ENCODE measurements at regions not wholly inside any gene's neighbourhood (a gene's known extent, or its start where the extent isn't known, plus 50 kb on each side); places are given as distances from the start of the nearest gene placed in this dataset.

DNA sequence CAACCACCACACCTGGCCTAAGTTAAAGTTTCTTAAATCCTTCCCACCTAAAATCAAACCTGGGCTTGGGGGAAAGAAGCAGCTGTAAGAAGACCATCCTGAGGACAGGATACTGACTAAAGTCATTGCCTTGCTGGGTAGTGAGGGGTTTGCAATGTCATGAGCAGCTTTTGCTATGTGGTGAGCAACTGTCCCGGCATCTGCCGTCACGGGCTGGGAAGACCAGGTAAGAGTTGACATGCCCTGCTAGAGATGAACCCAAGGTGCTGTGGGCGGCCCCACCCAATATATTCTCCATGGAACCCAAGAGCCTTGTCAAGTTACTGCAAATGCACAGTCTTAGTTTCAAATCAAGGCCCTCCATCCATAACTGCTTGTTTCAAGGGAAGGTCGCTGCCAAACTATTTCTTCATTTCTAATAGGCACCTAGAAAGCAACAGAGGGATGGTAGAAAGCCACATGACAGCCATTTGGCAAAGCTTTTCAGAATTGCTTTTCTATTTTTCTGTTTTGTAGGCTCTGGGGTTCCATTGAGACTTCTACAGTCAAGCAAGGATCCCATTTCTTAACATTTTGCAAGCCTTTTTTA lies 357.8 kb upstream of the JARID2 start:
- Histone ChIP-seq H3K9me3 (replicated peaks; ENCODE audit: insufficient read depth, low read length) (no peaks in the 10 kb centered on the region), H3K4me3 (ENCODE audit: low read length) (no peak overlapping the region), H3K9me2 (replicated peaks; ENCODE audit: insufficient read depth, low read length) (no peaks in the 10 kb centered on the region), H3K27me3 (replicated peaks; ENCODE audit: insufficient read depth, low read length) (no peaks in the 10 kb centered on the region), H3K79me2 (ENCODE audit: low read length) (no peaks in the 10 kb centered on the region), H2AFZ (ENCODE audit: low read length) (no peak overlapping the region), H3K9ac (ENCODE audit: low read length) (no peak overlapping the region), H3K36me3 (replicated peaks; ENCODE audit: insufficient read depth, low read length) (no peaks in the 10 kb centered on the region), H3K4me1 (ENCODE audit: low read length) (no peaks in the 10 kb centered on the region), H3F3A (ENCODE audit: insufficient read depth, low read length) (no peaks in the 10 kb centered on the region), H3K27ac (ENCODE audit: low read length) (no peak overlapping the region), H4K20me1 (ENCODE audit: insufficient read depth, low read length) (no peaks in the 10 kb centered on the region), H3K4me2 (ENCODE audit: low read depth, low read length) (no peak overlapping the region)
- TF ChIP-seq, protein P1, sequence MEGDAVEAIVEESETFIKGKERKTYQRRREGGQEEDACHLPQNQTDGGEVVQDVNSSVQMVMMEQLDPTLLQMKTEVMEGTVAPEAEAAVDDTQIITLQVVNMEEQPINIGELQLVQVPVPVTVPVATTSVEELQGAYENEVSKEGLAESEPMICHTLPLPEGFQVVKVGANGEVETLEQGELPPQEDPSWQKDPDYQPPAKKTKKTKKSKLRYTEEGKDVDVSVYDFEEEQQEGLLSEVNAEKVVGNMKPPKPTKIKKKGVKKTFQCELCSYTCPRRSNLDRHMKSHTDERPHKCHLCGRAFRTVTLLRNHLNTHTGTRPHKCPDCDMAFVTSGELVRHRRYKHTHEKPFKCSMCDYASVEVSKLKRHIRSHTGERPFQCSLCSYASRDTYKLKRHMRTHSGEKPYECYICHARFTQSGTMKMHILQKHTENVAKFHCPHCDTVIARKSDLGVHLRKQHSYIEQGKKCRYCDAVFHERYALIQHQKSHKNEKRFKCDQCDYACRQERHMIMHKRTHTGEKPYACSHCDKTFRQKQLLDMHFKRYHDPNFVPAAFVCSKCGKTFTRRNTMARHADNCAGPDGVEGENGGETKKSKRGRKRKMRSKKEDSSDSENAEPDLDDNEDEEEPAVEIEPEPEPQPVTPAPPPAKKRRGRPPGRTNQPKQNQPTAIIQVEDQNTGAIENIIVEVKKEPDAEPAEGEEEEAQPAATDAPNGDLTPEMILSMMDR (IDR thresholded peaks at IDR 0.05; ENCODE audit: low read length): no peak
- TF ChIP-seq EZH2 (optimal IDR thresholded peaks at IDR 0.05; ENCODE audit: low read depth, low read length): no peak
- TF ChIP-seq EZH2phosphoT487 (IDR thresholded peaks at IDR 0.05; ENCODE audit: low read length): no peak
- DNase-seq: no peak

DNA sequence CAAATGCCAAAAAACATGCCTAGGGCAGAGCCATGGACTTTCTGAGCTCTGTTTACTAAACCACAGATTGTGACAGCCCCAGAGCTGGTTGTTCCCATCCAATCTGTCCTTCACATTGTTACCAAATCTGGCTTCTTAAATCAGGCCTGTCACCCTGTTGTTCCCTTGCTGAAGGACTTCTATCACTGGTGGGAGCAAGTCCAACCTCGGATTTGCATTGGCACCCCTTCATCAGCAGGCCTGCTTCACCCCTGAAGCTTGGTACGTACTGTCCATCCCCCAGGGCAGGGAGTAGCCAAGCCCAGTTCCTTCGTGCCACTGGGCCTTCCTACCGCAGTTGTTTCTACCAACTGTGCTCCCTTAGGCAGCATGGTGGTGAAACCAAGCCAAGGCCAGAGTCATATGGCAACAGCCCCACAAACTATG lies 357.3 kb upstream of the JARID2 start:
- Histone ChIP-seq H3K27ac (ENCODE audit: low read length) (no peak overlapping the region), H3F3A (ENCODE audit: insufficient read depth, low read length) (no peaks in the 10 kb centered on the region), H3K4me3 (ENCODE audit: low read length) (no peak overlapping the region), H3K9me2 (replicated peaks; ENCODE audit: insufficient read depth, low read length) (no peaks in the 10 kb centered on the region), H3K27me3 (replicated peaks; ENCODE audit: insufficient read depth, low read length) (no peaks in the 10 kb centered on the region), H3K9me3 (replicated peaks; ENCODE audit: insufficient read depth, low read length) (no peaks in the 10 kb centered on the region), H3K79me2 (ENCODE audit: low read length) (no peaks in the 10 kb centered on the region), H4K20me1 (ENCODE audit: insufficient read depth, low read length) (no peaks in the 10 kb centered on the region), H3K36me3 (replicated peaks; ENCODE audit: insufficient read depth, low read length) (no peaks in the 10 kb centered on the region), H3K4me1 (ENCODE audit: low read length) (no peaks in the 10 kb centered on the region), H2AFZ (ENCODE audit: low read length) (no peak overlapping the region), H3K4me2 (ENCODE audit: low read depth, low read length) (no peak overlapping the region), H3K9ac (ENCODE audit: low read length) (no peak overlapping the region)
- TF ChIP-seq EZH2phosphoT487 (IDR thresholded peaks at IDR 0.05; ENCODE audit: low read length): no peak
- TF ChIP-seq EZH2 (optimal IDR thresholded peaks at IDR 0.05; ENCODE audit: low read depth, low read length): no peak
- TF ChIP-seq, protein P1 (IDR thresholded peaks at IDR 0.05; ENCODE audit: low read length): no peak
- no peak for DNase-seq

DNA sequence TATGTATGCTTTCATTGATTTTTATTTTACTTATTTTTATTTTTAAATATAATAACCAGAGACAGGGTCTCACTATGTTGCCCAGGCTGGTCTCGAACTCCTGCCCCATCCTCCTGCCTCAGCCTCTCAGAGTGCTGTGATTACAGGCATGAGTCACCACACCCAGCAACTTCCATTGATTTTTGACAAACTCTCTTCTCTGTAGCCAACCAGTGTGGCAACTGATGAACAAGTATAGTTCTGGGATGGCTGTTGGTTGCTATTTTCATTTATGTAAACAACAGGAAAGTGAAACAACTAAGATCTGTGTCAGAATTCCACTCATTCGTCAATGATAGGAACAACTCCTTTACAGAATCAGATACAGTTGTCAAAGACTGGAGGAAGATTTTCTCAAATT lies 356.7 kb upstream of the JARID2 start:
- Histone ChIP-seq H3K27ac (ENCODE audit: low read length) (no peak overlapping the region), H3F3A (ENCODE audit: insufficient read depth, low read length) (no peaks in the 10 kb centered on the region), H2AFZ (ENCODE audit: low read length) (no peak overlapping the region), H3K4me1 (ENCODE audit: low read length) (no peaks in the 10 kb centered on the region), H3K4me2 (ENCODE audit: low read depth, low read length) (no peak overlapping the region), H3K9me3 (replicated peaks; ENCODE audit: insufficient read depth, low read length) (no peaks in the 10 kb centered on the region), H4K20me1 (ENCODE audit: insufficient read depth, low read length) (no peaks in the 10 kb centered on the region), H3K9ac (ENCODE audit: low read length) (no peak overlapping the region), H3K36me3 (replicated peaks; ENCODE audit: insufficient read depth, low read length) (no peaks in the 10 kb centered on the region), H3K4me3 (ENCODE audit: low read length) (no peak overlapping the region), H3K9me2 (replicated peaks; ENCODE audit: insufficient read depth, low read length) (no peaks in the 10 kb centered on the region), H3K79me2 (ENCODE audit: low read length) (no peaks in the 10 kb centered on the region), H3K27me3 (replicated peaks; ENCODE audit: insufficient read depth, low read length) (no peaks in the 10 kb centered on the region)
- TF ChIP-seq EZH2phosphoT487 (IDR thresholded peaks at IDR 0.05; ENCODE audit: low read length) (no peak), EZH2 (optimal IDR thresholded peaks at IDR 0.05; ENCODE audit: low read depth, low read length) (no peak)
- TF ChIP-seq, protein P1 (IDR thresholded peaks at IDR 0.05; ENCODE audit: low read length): no peak
- DNase-seq: no peak

All from MM.1S (cell line).